CD4-positive, alpha-beta T cell (primary cell): ENCODE measurements at regions not wholly inside any gene's neighbourhood (a gene's known extent, or its start where the extent isn't known, plus 50 kb on each side); places are given as distances from the start of the nearest gene placed in this dataset.

Experiments used
- ATAC-seq: fragments of 200-7000 bp; cut with Tn5 transposase; one replicate; pipeline ENCODE4 v1.10.0; 2022; ENCODE audit warnings: mild to moderate bottlenecking; ENCODE audit not compliant: poor library complexity
- CTCF ChIA-PET: fragments of 350-600 bp; sonication (Branson Sonifier 250); formaldehyde crosslinking; loops from one replicate; lab custom pipeline; 2021; ENCODE audit warnings: antibody characterized with exemption, inconsistent platforms; lab: Charles Lee
- POLR2A ChIA-PET: fragments of 350-600 bp; sonication (Branson Sonifier 250); formaldehyde crosslinking; loops from one replicate; lab custom pipeline; 2021; ENCODE audit warnings: antibody characterized with exemption, inconsistent platforms; lab: Charles Lee
- DNase-seq, 14 experiments: peaks; one replicate each; pipeline ENCODE4 v3.0.0-alpha.2; 2013 to 2020; ENCODE audit warnings: mixed read lengths in 2 of 14
- H3K27ac ChIP-seq, 2 donors: one replicate each; pipeline versions ENCODE4 v1.5.1 to v1.7.0; 2013; ENCODE audit warnings: low read length in 2 of 2, low read depth in 1 of 2, mild to moderate bottlenecking in 1 of 2
- H3K27me3 ChIP-seq, 2 experiments: 1 replicate in 1 of 2; 2 replicates in 1 of 2; pipeline versions ENCODE4 v1.6.1 to v1.7.0; 2013; ENCODE audit warnings: low read length in 2 of 2, control low read depth in 1 of 2, mild to moderate bottlenecking in 1 of 2, moderate library complexity in 1 of 2; ENCODE audit not compliant: insufficient read depth in 2 of 2, control insufficient read depth in 1 of 2
- H3K36me3 ChIP-seq: one replicate; pipeline ENCODE4 v1.6.1; 2013; ENCODE audit warnings: low read length, control low read depth; ENCODE audit not compliant: insufficient read depth
- H3K4me1 ChIP-seq: one replicate; pipeline ENCODE4 v1.6.1; 2013; ENCODE audit warnings: low read length, control low read depth; ENCODE audit not compliant: insufficient read depth
- H3K4me3 ChIP-seq: one replicate; pipeline ENCODE4 v1.5.1; 2013; ENCODE audit warnings: mild to moderate bottlenecking, low read length, moderate library complexity
- H3K9me3 ChIP-seq, 2 experiments: 1 replicate in 1 of 2; 2 replicates in 1 of 2; pipeline versions ENCODE4 v1.6.1 to v1.7.0; 2013; ENCODE audit warnings: low read length in 2 of 2, mild to moderate bottlenecking in 2 of 2, control low read depth in 1 of 2, moderate library complexity in 1 of 2; ENCODE audit not compliant: control insufficient read depth in 1 of 2, insufficient read depth in 1 of 2
- H3K27ac Mint-ChIP-seq: one replicate; pipeline ENCODE4 v1.8.0; 2020; ENCODE audit warnings: mixed read lengths
- H3K27me3 Mint-ChIP-seq: one replicate; pipeline ENCODE4 v1.8.0; 2021; ENCODE audit warnings: mixed read lengths
- H3K36me3 Mint-ChIP-seq: one replicate; pipeline ENCODE4 v1.8.0; 2021; ENCODE audit warnings: low read depth, mixed read lengths
- H3K4me1 Mint-ChIP-seq: one replicate; pipeline ENCODE4 v1.8.0; 2021; ENCODE audit warnings: low read depth, mixed read lengths
- H3K4me3 Mint-ChIP-seq: one replicate; pipeline ENCODE4 v1.8.0; 2020; ENCODE audit warnings: mild to moderate bottlenecking, mixed read lengths
- H3K9me3 Mint-ChIP-seq: one replicate; pipeline ENCODE4 v1.8.0; 2020; ENCODE audit warnings: mixed read lengths
- CTCF ChIP-seq: fragments of 200-600 bp; IDR thresholded peaks from one replicate; pipeline ENCODE4 v1.8.0; 2022; ENCODE audit warnings: antibody characterized with exemption, mild to moderate bottlenecking
- intact Hi-C, 2 experiments: fragments of 100-400 bp; cut with DNase I in 1 of 2; cut with micrococcal nuclease in 1 of 2; formaldehyde crosslinking; loops; one replicate each; pipeline versions ENCODE4 v1.15.1 to v1.9.0; 2023 to 2025; cut with DNase I, micrococcal nuclease

- H3K4me1 ChIP-seq = no peaks in the 10 kb centered on the region
- H3K4me3 ChIP-seq = no peak overlapping the region
- ATAC-seq (no peak), DNase-seq (no peak)
- TF ChIP-seq CTCF = no peak
- Mint-ChIP-seq H3K9me3 (peaks cover 2% of the 10 kb centered on the region), H3K27ac (no peak overlapping the region), H3K27me3 (no peaks in the 10 kb centered on the region), H3K4me3 (no peak overlapping the region), H3K36me3 (no peaks in the 10 kb centered on the region), H3K4me1 (no peaks in the 10 kb centered on the region)
- H3K9me3 ChIP-seq = no peaks in the 10 kb centered on the region
- ChIA-PET POLR2A (no interaction called here), CTCF (no interaction called here)
- H3K27ac ChIP-seq = no peak overlapping the region
- H3K36me3 ChIP-seq = no peaks in the 10 kb centered on the region
- H3K27me3 ChIP-seq = no peaks in the 10 kb centered on the region
- intact Hi-C loops = no loop called here
Observed at GRCh38 chr10:63697956-63698786, 177.0 kb downstream of the REEP3 start.

DNA sequence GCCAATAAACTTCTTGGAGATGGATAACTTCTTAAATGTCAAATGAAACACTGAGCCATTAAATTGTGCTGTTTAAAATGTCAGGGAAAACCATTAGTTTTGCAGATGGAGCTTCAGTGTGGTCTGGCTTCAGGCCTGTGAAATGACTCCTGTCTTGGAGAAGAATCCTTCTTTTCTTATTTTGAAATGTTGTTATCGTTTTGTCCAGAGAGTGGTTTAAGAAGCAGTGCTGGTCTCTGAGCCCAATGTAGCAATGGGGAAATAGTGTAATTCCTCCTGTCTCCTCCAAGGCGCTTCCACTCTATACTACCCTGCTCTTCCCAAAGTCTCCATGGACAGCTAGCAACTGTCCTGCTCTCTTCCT, 177.6 kb downstream of the REEP3 start:
- intact Hi-C loops = no loop called here
- H3K27me3 ChIP-seq = no peaks in the 10 kb centered on the region
- H3K27ac ChIP-seq = no peak overlapping the region
- no peak overlapping the region for H3K4me3 Mint-ChIP-seq
- no peaks in the 10 kb centered on the region for H3K4me1 Mint-ChIP-seq
- H3K4me1 ChIP-seq = no peaks in the 10 kb centered on the region
- H3K36me3 Mint-ChIP-seq = no peaks in the 10 kb centered on the region
- no peaks in the 10 kb centered on the region for H3K9me3 ChIP-seq
- H3K36me3 ChIP-seq = no peaks in the 10 kb centered on the region
- no peaks in the 10 kb centered on the region for H3K27me3 Mint-ChIP-seq
- ATAC-seq = no peak
- no peak overlapping the region for H3K27ac Mint-ChIP-seq
- H3K9me3 Mint-ChIP-seq = peaks cover 2% of the 10 kb centered on the region
- H3K4me3 ChIP-seq = no peak overlapping the region
- POLR2A ChIA-PET = no interaction called here
- DNase-seq = no peak
- no peak for TF ChIP-seq CTCF
- CTCF ChIA-PET = no interaction called here

GRCh38 chr10:63699785-63700613, 178.8 kb downstream of the REEP3 start:
- no peaks in the 10 kb centered on the region for H3K36me3 ChIP-seq
- intact Hi-C loops = no loop called here
- Mint-ChIP-seq H3K27ac (no peak overlapping the region), H3K9me3 (no peaks in the 10 kb centered on the region), H3K36me3 (no peaks in the 10 kb centered on the region), H3K27me3 (no peaks in the 10 kb centered on the region), H3K4me1 (no peaks in the 10 kb centered on the region), H3K4me3 (no peak overlapping the region)
- DNase-seq (peak in 2 of 14 experiments; percentile 35 to 46), ATAC-seq (no peak)
- ChIA-PET CTCF (no interaction called here), POLR2A (no interaction called here)
- H3K27ac ChIP-seq = no peak overlapping the region
- H3K4me3 ChIP-seq = no peak overlapping the region
- no peak for TF ChIP-seq CTCF
- peaks cover 2% of the 10 kb centered on the region for H3K4me1 ChIP-seq
- H3K27me3 ChIP-seq = no peaks in the 10 kb centered on the region
- no peaks in the 10 kb centered on the region for H3K9me3 ChIP-seq
